HAP-1 (cell line): ENCODE measurements at regions not wholly inside any gene's neighbourhood (a gene's known extent, or its start where the extent isn't known, plus 50 kb on each side); places are given as distances from the start of the nearest gene placed in this dataset.

ENCODE experiments used
- DNase-seq, 2 experiments: peaks; one replicate each; pipeline ENCODE4 v3.0.0-alpha.2; 2016 to 2020; ENCODE audit warnings: low spot score in 2 of 2
- H3K27me3 ChIP-seq: fragments of 250-450 bp; sonication (Bioruptor Pico); 2 replicates; pipeline ENCODE4 v1.5.1; 2020; ENCODE audit warnings: low read depth, mild to moderate bottlenecking, moderate library complexity
- H3K36me3 ChIP-seq: fragments of 250-450 bp; sonication (Bioruptor Pico); replicated peaks from 2 replicates; pipeline ENCODE4 v1.5.1; 2020; ENCODE audit warnings: mild to moderate bottlenecking
- H3K4me1 ChIP-seq: fragments of 250-450 bp; sonication (Bioruptor Pico); 2 replicates; pipeline ENCODE4 v1.5.1; 2020; ENCODE audit warnings: mild to moderate bottlenecking
- H3K4me3 ChIP-seq: fragments of 250-450 bp; sonication (Bioruptor Pico); 2 replicates; pipeline ENCODE4 v1.5.1; 2020; ENCODE audit warnings: mild to moderate bottlenecking, moderate library complexity
- H3K9me3 ChIP-seq: fragments of 250-450 bp; sonication (Bioruptor Pico); 2 replicates; pipeline ENCODE4 v1.5.1; 2020; ENCODE audit warnings: mild to moderate bottlenecking, moderate library complexity
- in situ Hi-C: fragments of 300-500 bp; cut with MboI; formaldehyde crosslinking; loops from 3 replicates; pipeline ENCODE4 v1.14.3; 2020; ENCODE audit warnings: low sequenced_read_pairs, inconsistent platforms, mixed read lengths

GRCh38 chr17:10987786-10988185 lies 149.9 kb upstream of the PIRT start:
- no peak for DNase-seq
- Histone ChIP-seq H3K36me3 (no peaks in the 10 kb centered on the region), H3K4me3 (no peak overlapping the region), H3K4me1 (no peaks in the 10 kb centered on the region), H3K9me3 (no peaks in the 10 kb centered on the region), H3K27me3 (no peaks in the 10 kb centered on the region)
- in situ Hi-C loops = no loop called here

- no peaks in the 10 kb centered on the region for H3K9me3 ChIP-seq
- no peaks in the 10 kb centered on the region for H3K27me3 ChIP-seq
- no peaks in the 10 kb centered on the region for H3K36me3 ChIP-seq
- no peaks in the 10 kb centered on the region for H3K4me1 ChIP-seq
- in situ Hi-C loops = no loop called here
- no peak overlapping the region for H3K4me3 ChIP-seq
- no peak for DNase-seq
Measured at GRCh38 chr17:10984220-10984619, 146.3 kb upstream of the PIRT start.

GRCh38 chr17:10976401-10976800 lies 138.5 kb upstream of the PIRT start:
- Histone ChIP-seq H3K9me3 (no peaks in the 10 kb centered on the region), H3K27me3 (no peaks in the 10 kb centered on the region), H3K36me3 (no peaks in the 10 kb centered on the region), H3K4me1 (no peaks in the 10 kb centered on the region), H3K4me3 (no peak overlapping the region)
- no peak for DNase-seq
- in situ Hi-C loops = no loop called here

- H3K4me1 ChIP-seq = no peaks in the 10 kb centered on the region
- DNase-seq = no peak
- H3K4me3 ChIP-seq = no peak overlapping the region
- H3K9me3 ChIP-seq = no peaks in the 10 kb centered on the region
- H3K36me3 ChIP-seq = no peaks in the 10 kb centered on the region
- no peaks in the 10 kb centered on the region for H3K27me3 ChIP-seq
- in situ Hi-C loops = no loop called here
Measured at GRCh38 chr17:10968007-10968406, 130.1 kb upstream of the PIRT start.

- no peak for DNase-seq
- in situ Hi-C loops = no loop called here
- Histone ChIP-seq H3K4me1 (no peaks in the 10 kb centered on the region), H3K36me3 (no peaks in the 10 kb centered on the region), H3K9me3 (no peaks in the 10 kb centered on the region), H3K27me3 (no peaks in the 10 kb centered on the region), H3K4me3 (no peak overlapping the region)
Measured at GRCh38 chr17:10956821-10957220, 118.9 kb upstream of the PIRT start.

GRCh38 chr17:10944819-10945218 lies 106.9 kb upstream of the PIRT start:
- no peak for DNase-seq
- in situ Hi-C loops = no loop called here
- no peak overlapping the region for H3K4me3 ChIP-seq
- no peaks in the 10 kb centered on the region for H3K36me3 ChIP-seq
- H3K9me3 ChIP-seq = no peaks in the 10 kb centered on the region
- no peaks in the 10 kb centered on the region for H3K4me1 ChIP-seq
- no peaks in the 10 kb centered on the region for H3K27me3 ChIP-seq

GRCh38 chr17:10936931-10937330 lies 99.0 kb upstream of the PIRT start:
- Histone ChIP-seq H3K27me3 (no peaks in the 10 kb centered on the region), H3K36me3 (no peaks in the 10 kb centered on the region), H3K4me3 (no peak overlapping the region), H3K4me1 (no peaks in the 10 kb centered on the region), H3K9me3 (no peaks in the 10 kb centered on the region)
- in situ Hi-C loops = no loop called here
- no peak for DNase-seq

GRCh38 chr17:10932938-10933337 lies 95.1 kb upstream of the PIRT start:
- Histone ChIP-seq H3K36me3 (no peaks in the 10 kb centered on the region), H3K4me3 (no peak overlapping the region), H3K9me3 (no peaks in the 10 kb centered on the region), H3K27me3 (no peaks in the 10 kb centered on the region), H3K4me1 (no peaks in the 10 kb centered on the region)
- in situ Hi-C loops = no loop called here
- DNase-seq = no peak

GRCh38 chr17:10931133-10931532 lies 93.2 kb upstream of the PIRT start:
- H3K4me3 ChIP-seq = no peak overlapping the region
- in situ Hi-C loops = no loop called here
- no peak for DNase-seq

GRCh38 chr17:10927712-10928111 lies 89.8 kb upstream of the PIRT start:
- H3K4me3 ChIP-seq = no peak overlapping the region
- no peaks in the 10 kb centered on the region for H3K9me3 ChIP-seq
- no peak for DNase-seq
- H3K4me1 ChIP-seq = no peaks in the 10 kb centered on the region
- H3K36me3 ChIP-seq = no peaks in the 10 kb centered on the region
- H3K27me3 ChIP-seq = no peaks in the 10 kb centered on the region
- in situ Hi-C loops = no loop called here

More at GRCh38 chr17:10931133-10931532, 93.2 kb upstream of the PIRT start:
- no peaks in the 10 kb centered on the region for H3K27me3 ChIP-seq
- no peaks in the 10 kb centered on the region for H3K4me1 ChIP-seq
- H3K9me3 ChIP-seq = no peaks in the 10 kb centered on the region
- H3K36me3 ChIP-seq = no peaks in the 10 kb centered on the region

GRCh38 chr17:10920558-10921108 lies 82.7 kb upstream of the PIRT start:
- in situ Hi-C loops = no loop called here
- H3K9me3 ChIP-seq = no peaks in the 10 kb centered on the region
- no peaks in the 10 kb centered on the region for H3K27me3 ChIP-seq
- H3K4me1 ChIP-seq = no peaks in the 10 kb centered on the region
- no peak overlapping the region for H3K4me3 ChIP-seq
- DNase-seq = no peak
- H3K36me3 ChIP-seq = no peaks in the 10 kb centered on the region

- no peaks in the 10 kb centered on the region for H3K27me3 ChIP-seq
- in situ Hi-C loops = no loop called here
Measured at GRCh38 chr17:10907370-10907769, 69.5 kb upstream of the PIRT start.

GRCh38 chr17:10899281-10899680 lies 61.4 kb upstream of the PIRT start:
- H3K4me3 ChIP-seq = no peak overlapping the region
- in situ Hi-C loops = loop anchor here (25.0 kb wide), 1 partner anchor 1088 kb away; the partner anchor contains the start of gene ZNF18
- no peaks in the 10 kb centered on the region for H3K9me3 ChIP-seq
- H3K4me1 ChIP-seq = no peaks in the 10 kb centered on the region
- DNase-seq = no peak
- no peaks in the 10 kb centered on the region for H3K36me3 ChIP-seq
- H3K27me3 ChIP-seq = no peaks in the 10 kb centered on the region

More at GRCh38 chr17:10907370-10907769, 69.5 kb upstream of the PIRT start:
- H3K4me1 ChIP-seq = no peaks in the 10 kb centered on the region
- DNase-seq = no peak
- no peak overlapping the region for H3K4me3 ChIP-seq
- H3K36me3 ChIP-seq = no peaks in the 10 kb centered on the region
- H3K9me3 ChIP-seq = no peaks in the 10 kb centered on the region

- H3K4me3 ChIP-seq = no peak overlapping the region
- DNase-seq = no peak
- in situ Hi-C loops = loop anchor here (25.0 kb wide), 1 partner anchor 1093 kb away; the partner anchor contains the start of gene ZNF18
- H3K4me1 ChIP-seq = no peaks in the 10 kb centered on the region
- H3K36me3 ChIP-seq = no peaks in the 10 kb centered on the region
- H3K27me3 ChIP-seq = no peaks in the 10 kb centered on the region
- no peaks in the 10 kb centered on the region for H3K9me3 ChIP-seq
Measured at GRCh38 chr17:10894220-10894619, 56.3 kb upstream of the PIRT start.

GRCh38 chr17:10888858-10889257 lies 51.0 kb upstream of the PIRT start:
- H3K9me3 ChIP-seq = no peaks in the 10 kb centered on the region
- no peaks in the 10 kb centered on the region for H3K27me3 ChIP-seq
- H3K4me1 ChIP-seq = no peaks in the 10 kb centered on the region
- in situ Hi-C loops = loop anchor here (25.0 kb wide), 1 partner anchor 1098 kb away; the partner anchor contains the start of gene ZNF18
- no peaks in the 10 kb centered on the region for H3K36me3 ChIP-seq
- H3K4me3 ChIP-seq = no peak overlapping the region
- no peak for DNase-seq
